Heart left ventricle (tissue), 16 donors: ENCODE measurements at regions not wholly inside any gene's neighbourhood (a gene's known extent, or its start where the extent isn't known, plus 50 kb on each side); places are given as distances from the start of the nearest gene placed in this dataset.
"Not testable (repeated sequence)": the region's sequence is repeated elsewhere in the genome, so short reads cannot be mapped to it uniquely, and the experiment has no call there.

Experiments used
- ATAC-seq, 4 donors: fragments of 200-7000 bp; cut with Tn5 transposase; one replicate each; pipeline ENCODE4 v1.9.1; 2020 to 2022; ENCODE audit warnings: moderate library complexity in 4 of 4, mild to moderate bottlenecking in 3 of 4, moderate number of reproducible peaks in 1 of 4
- DNase-seq, 5 donors: peaks; one replicate each; pipeline ENCODE4 v3.0.0-alpha.2; 2020
- H3K27ac ChIP-seq, 12 donors: fragments of 200-600 bp; sonication (generic) in 4 of 12; one replicate each; pipeline versions ENCODE4 v1.5.0 to v1.8.0; 2016 to 2022; ENCODE audit warnings: mild to moderate bottlenecking in 2 of 12
- H3K27me3 ChIP-seq, 9 donors: fragments of 200-600 bp; sonication (generic) in 2 of 9; one replicate each; pipeline versions ENCODE4 v1.5.1 to v1.8.0; 2016 to 2022; ENCODE audit warnings: mild to moderate bottlenecking in 3 of 9
- H3K36me3 ChIP-seq, 9 donors: fragments of 200-600 bp; sonication (generic) in 2 of 9; one replicate each; pipeline versions ENCODE4 v1.5.0 to v1.8.0; 2018 to 2022; ENCODE audit warnings: mild to moderate bottlenecking in 2 of 9
- H3K4me1 ChIP-seq, 12 donors: fragments of 200-600 bp; sonication (generic) in 4 of 12; one replicate each; pipeline versions ENCODE4 v1.5.0 to v1.8.0; 2016 to 2022; ENCODE audit warnings: mild to moderate bottlenecking in 3 of 12
- H3K4me3 ChIP-seq, 12 donors: fragments of 200-600 bp; sonication (generic) in 4 of 12; one replicate each; pipeline versions ENCODE4 v1.5.0 to v1.8.0; 2017 to 2022; ENCODE audit warnings: mild to moderate bottlenecking in 9 of 12, moderate library complexity in 4 of 12
- H3K9me3 ChIP-seq, 12 donors: fragments of 200-600 bp; sonication (generic) in 4 of 12; one replicate each; pipeline versions ENCODE4 v1.5.0 to v1.8.0; 2016 to 2022; ENCODE audit warnings: mild to moderate bottlenecking in 1 of 12
- CTCF ChIP-seq, 12 donors: fragments of 200-600 bp; sonication (generic) in 4 of 12; IDR thresholded peaks; one replicate each; pipeline versions ENCODE4 v1.5.0 to v1.8.0; 2018 to 2022; ENCODE audit warnings: antibody characterized with exemption in 12 of 12, mild to moderate bottlenecking in 5 of 12
- POLR2A ChIP-seq, 2 donors: fragments of 450-650 bp; IDR thresholded peaks; one replicate each; pipeline ENCODE4 v1.6.1; 2017; ENCODE audit warnings: antibody characterized with exemption in 2 of 2, mild to moderate bottlenecking in 2 of 2, moderate library complexity in 2 of 2
- WGBS, 4 donors: extraction: QIAGEN DNeasy Blood & Tissue Kit in 2 of 4; methylation state at CpG; one replicate each; pipeline versions ENCODE4 v1.1.5 to v1.1.7; 2013 to 2018; 5-methylcytosine and 5-hydroxymethylcytosine counted together
- intact Hi-C, 10 donors: fragments of 100-400 bp; cut with DNase I; formaldehyde crosslinking; loops; one replicate each; pipeline versions ENCODE4 v1.11.1 to v1.14.2; 2022
- donor health status: ischemic (EF 13 %, LVEDD 7.1; RV severe dilation, severe dysfunction).
- donor health status: healthy with polysubstance abuse.
- donor health status: DM: no; HTN: yes; CAD: no.
- donor health status: DM: no; HTN: no; CAD: no.
- donor health status: ischemic (EF 25% LVEDD 6.9; RV normal size, moderate dysfunction).
- donor health status: ischemic (EF 25% LVEDD 5.7; RV mildly dilated, moderate dysfunction).
- donor health status: healthy.
- donor health status: DM: yes; HTN: yes; CAD: no.
- donor health status: ischemic (EF 35%, LVEDD 5.7; RV mildly dilated, moderate dysfunction).
- donor health status: nonischemic (EF 11% LVEDD 7.7; RV severe dilation, severe dysfunction).
- donor health status: DM: yes; HTN: yes; CAD: no.
- donor health status: PGD.
- donor health status: ischemic (EF 29% LVEDD 5.4; RV normal size, mild dysfunction).
- donor health status: nonischemic (EF 23%, LVEDD 6.1; RV moderate dilation, normal function).

- Histone ChIP-seq H3K27ac (no peak overlapping the region), H3K36me3 (no peaks in the 10 kb centered on the region), H3K9me3 (peaks cover 0 to 6% (median 0%) of the 10 kb centered on the region in 12 donors), H3K27me3 (no peaks in the 10 kb centered on the region), H3K4me1 (peaks cover 0 to 41% (median 0%) of the 10 kb centered on the region in 12 donors), H3K4me3 (no peak overlapping the region)
- intact Hi-C loops: no loop called here
- DNase-seq (no peak), ATAC-seq (no peak)
- 12 to 25% (median 18%) methylated on average over 1 of the region's 1 CpG for WGBS, 4 donors
- TF ChIP-seq POLR2A (IDR thresholded peaks at IDR 0.05) (no peak), CTCF (IDR thresholded peaks at IDR 0.05) (no peak)
These were observed 123.0 kb downstream of the KCNJ2 start for GRCh38 chr17:70292366-70292765.

DNA sequence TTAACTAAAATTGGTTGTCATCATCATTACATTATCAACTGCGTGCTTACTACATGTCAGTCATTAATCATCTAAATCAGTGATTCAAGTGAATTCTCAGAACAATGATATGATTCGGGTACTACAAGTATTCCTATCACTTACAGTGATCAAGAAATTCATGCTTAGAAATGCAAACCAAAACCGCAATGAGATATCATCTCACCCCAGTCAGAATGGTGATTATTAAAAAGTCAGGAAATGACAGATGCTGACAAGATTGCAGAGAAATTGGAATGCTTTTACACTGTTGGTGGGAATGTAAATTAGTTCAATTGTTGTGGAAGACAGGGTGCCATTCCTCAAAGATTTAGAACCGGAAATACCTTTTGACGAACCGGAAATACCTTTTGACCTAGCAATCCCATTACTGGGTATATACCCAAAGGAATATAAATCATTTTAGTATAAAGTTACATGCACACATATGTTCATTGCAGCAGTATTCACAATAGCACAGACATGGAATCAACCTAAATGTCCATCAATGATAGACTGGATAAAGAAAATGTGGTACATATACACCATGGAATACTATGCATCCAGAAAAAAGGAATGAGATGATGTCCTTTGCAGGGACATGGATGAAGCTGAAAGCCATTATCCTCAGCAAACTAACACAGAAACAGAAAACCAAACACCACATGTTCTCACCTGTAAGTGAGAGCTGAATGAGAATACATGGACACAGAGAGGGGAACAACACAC is 124.4 kb downstream of the KCNJ2 start:
- H3K27ac ChIP-seq, H3K9me3 ChIP-seq, H3K27me3 ChIP-seq, H3K36me3 ChIP-seq, ATAC-seq, DNase-seq, H3K4me3 ChIP-seq, intact Hi-C loops: not testable (repeated sequence)
- H3K4me1 ChIP-seq: peaks cover 0 to 41% (median 0%) of the 10 kb centered on the region in 12 donors
- 81 to 91% (median 90%) methylated on average over 6 of the region's 6 CpGs for WGBS, 4 donors

- TF ChIP-seq CTCF (IDR thresholded peaks at IDR 0.05) (no peak), POLR2A (IDR thresholded peaks at IDR 0.05) (no peak)
- 14 to 21% (median 18%) methylated on average over 1 of the region's 1 CpG for WGBS, 4 donors
- H3K27ac ChIP-seq: peak overlapping the region in 5 of 12 donors; percentile 32 to 66 (median 44)
- no peak for DNase-seq
- no peaks in the 10 kb centered on the region for H3K27me3 ChIP-seq
- H3K4me1 ChIP-seq: peaks cover 0 to 33% (median 0%) of the 10 kb centered on the region in 12 donors
- ATAC-seq: peak in 2 of 4 donors; percentile 39 to 47
- intact Hi-C loops: no loop called here
- H3K9me3 ChIP-seq: peaks cover 0 to 6% (median 0%) of the 10 kb centered on the region in 12 donors
- no peak overlapping the region for H3K4me3 ChIP-seq
- H3K36me3 ChIP-seq: no peaks in the 10 kb centered on the region
These were observed 126.0 kb downstream of the KCNJ2 start for GRCh38 chr17:70295329-70295728.

DNA sequence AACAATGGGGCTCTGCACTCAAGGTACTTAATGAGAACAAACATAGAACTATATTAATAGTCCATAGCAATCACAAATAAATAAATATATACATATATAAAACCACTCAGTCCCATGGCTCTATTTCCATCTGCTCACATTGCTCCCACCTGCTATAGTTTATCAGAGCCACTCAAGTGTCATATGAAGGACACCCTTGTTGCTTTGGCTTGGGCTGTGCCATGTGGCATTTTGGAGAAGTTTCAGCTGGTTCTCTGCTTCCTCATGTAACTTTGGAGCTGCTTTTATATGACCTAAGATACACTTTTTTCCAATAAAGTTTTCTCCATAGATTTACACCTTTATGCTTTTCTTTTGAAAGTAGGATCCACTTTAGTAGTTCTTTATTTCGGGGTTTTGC is 126.4 kb downstream of the KCNJ2 start:
- WGBS, 4 donors: 45 to 74% (median 66%) methylated on average over 1 of the region's 1 CpG
- no peak for TF ChIP-seq CTCF (IDR thresholded peaks at IDR 0.05)
- TF ChIP-seq POLR2A (IDR thresholded peaks at IDR 0.05): no peak
- H3K36me3 ChIP-seq: no peaks in the 10 kb centered on the region
- H3K27ac ChIP-seq: peak overlapping the region in 5 of 12 donors; percentile 32 to 66 (median 44)
- DNase-seq (peak in 4 of 5 donors; percentile 30 to 58 (median 38)), ATAC-seq (peak; percentile 89 to 98 (median 94))
- no peak overlapping the region for H3K4me3 ChIP-seq
- no peaks in the 10 kb centered on the region for H3K27me3 ChIP-seq
- H3K9me3 ChIP-seq: peaks cover 0 to 6% (median 0%) of the 10 kb centered on the region in 12 donors
- intact Hi-C loops: no loop called here
- peaks cover 0 to 33% (median 0%) of the 10 kb centered on the region in 12 donors for H3K4me1 ChIP-seq
